ENCODE measurements at regions not wholly inside any gene's neighbourhood (a gene's known extent, or its start where the extent isn't known, plus 50 kb on each side); places are given as distances from the start of the nearest gene placed in this dataset.

GRCh38 chr7:145360511-145361100 is 524.8 kb upstream of the TPK1 start:
- TF ChIP-seq ELK1 (IDR thresholded peaks at IDR 0.05; ENCODE audit: borderline replicate concordance, low read depth, low read length) = no peak
- no peak for TF ChIP-seq POLR2A (IDR thresholded peaks at IDR 0.05; ENCODE audit: low read depth, low read length)
- TF ChIP-seq CTCF (conservative IDR thresholded peaks at IDR 0.05; ENCODE audit: low read depth, low read length) = no peak
- TF ChIP-seq BHLHE40 (IDR thresholded peaks at IDR 0.05; ENCODE audit: low read depth, low read length) = no peak

Data from IMR-90 (cell line).